PFSK-1 (cell line): ENCODE measurements at regions not wholly inside any gene's neighbourhood (a gene's known extent, or its start where the extent isn't known, plus 50 kb on each side); places are given as distances from the start of the nearest gene placed in this dataset.

Experiments used
- POLR2AphosphoS5 ChIP-seq: IDR thresholded peaks from 2 replicates; pipeline ENCODE4 v1.6.1; 2012; ENCODE audit warnings: low read depth, mild to moderate bottlenecking, control low read depth, low read length, moderate library complexity
- SIN3A ChIP-seq: IDR thresholded peaks from 2 replicates; pipeline ENCODE4 v1.6.1; 2012; ENCODE audit warnings: mild to moderate bottlenecking, low read length, moderate library complexity, borderline replicate concordance; ENCODE audit not compliant: insufficient read depth
- TAF1 ChIP-seq: IDR thresholded peaks from 2 replicates; pipeline ENCODE4 v1.6.1; 2012; ENCODE audit warnings: low read length, control low read depth, borderline replicate concordance; ENCODE audit not compliant: insufficient read depth
- TF ChIP-seq, protein P1 (sequence below), 2 experiments: IDR thresholded peaks; 2 replicates each; pipeline versions ENCODE4 v1.6.1 to v1.8.0; 2011 to 2012; ENCODE audit warnings: low read depth in 2 of 2, low read length in 2 of 2, control low read depth in 1 of 2, inconsistent platforms in 1 of 2, mild to moderate bottlenecking in 1 of 2, moderate library complexity in 1 of 2; ENCODE audit not compliant: insufficient read depth in 1 of 2

DNA sequence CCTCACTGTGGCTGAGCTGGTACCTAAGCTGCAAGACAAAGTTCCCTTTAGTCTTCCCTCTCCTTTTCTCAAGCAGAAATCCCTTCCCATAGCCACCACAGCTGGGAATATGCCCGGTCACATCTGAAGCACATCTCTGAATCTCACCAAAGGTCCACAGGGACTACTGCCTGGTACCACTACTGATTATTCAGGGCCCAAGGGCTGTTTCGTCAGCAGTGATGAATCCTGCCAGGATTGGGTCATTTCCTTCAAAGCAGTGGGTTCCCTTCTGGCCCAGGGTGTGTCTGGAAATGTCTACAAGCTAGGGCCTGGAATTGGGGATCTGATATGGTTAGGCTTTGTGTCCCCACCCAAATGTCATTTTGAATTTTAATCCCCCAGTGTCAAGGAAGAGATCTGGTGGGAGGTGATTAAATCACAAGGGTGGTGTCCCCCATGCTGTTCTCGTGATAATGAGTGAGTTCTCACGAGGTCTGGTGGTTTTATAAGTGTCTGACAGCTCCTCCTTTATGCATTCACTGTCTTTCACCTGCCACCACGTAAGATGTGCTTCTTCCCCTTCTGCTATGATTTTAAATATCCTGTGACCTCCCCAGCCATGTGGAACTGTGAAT is 83.2 kb upstream of the FST start:
- TF ChIP-seq POLR2AphosphoS5 (no peak), SIN3A (no peak), TAF1 (no peak)
- TF ChIP-seq, protein P1, sequence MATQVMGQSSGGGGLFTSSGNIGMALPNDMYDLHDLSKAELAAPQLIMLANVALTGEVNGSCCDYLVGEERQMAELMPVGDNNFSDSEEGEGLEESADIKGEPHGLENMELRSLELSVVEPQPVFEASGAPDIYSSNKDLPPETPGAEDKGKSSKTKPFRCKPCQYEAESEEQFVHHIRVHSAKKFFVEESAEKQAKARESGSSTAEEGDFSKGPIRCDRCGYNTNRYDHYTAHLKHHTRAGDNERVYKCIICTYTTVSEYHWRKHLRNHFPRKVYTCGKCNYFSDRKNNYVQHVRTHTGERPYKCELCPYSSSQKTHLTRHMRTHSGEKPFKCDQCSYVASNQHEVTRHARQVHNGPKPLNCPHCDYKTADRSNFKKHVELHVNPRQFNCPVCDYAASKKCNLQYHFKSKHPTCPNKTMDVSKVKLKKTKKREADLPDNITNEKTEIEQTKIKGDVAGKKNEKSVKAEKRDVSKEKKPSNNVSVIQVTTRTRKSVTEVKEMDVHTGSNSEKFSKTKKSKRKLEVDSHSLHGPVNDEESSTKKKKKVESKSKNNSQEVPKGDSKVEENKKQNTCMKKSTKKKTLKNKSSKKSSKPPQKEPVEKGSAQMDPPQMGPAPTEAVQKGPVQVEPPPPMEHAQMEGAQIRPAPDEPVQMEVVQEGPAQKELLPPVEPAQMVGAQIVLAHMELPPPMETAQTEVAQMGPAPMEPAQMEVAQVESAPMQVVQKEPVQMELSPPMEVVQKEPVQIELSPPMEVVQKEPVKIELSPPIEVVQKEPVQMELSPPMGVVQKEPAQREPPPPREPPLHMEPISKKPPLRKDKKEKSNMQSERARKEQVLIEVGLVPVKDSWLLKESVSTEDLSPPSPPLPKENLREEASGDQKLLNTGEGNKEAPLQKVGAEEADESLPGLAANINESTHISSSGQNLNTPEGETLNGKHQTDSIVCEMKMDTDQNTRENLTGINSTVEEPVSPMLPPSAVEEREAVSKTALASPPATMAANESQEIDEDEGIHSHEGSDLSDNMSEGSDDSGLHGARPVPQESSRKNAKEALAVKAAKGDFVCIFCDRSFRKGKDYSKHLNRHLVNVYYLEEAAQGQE (IDR thresholded peaks at IDR 0.05; ENCODE audit: insufficient read depth in 1 of 2, low read depth in 2 of 2, low read length in 2 of 2), result no peak
